Effector CD4-positive, alpha-beta T cell (primary cell): ENCODE measurements at regions not wholly inside any gene's neighbourhood (a gene's known extent, or its start where the extent isn't known, plus 50 kb on each side); places are given as distances from the start of the nearest gene placed in this dataset.

Experiments
- DNase-seq: peaks from one replicate; pipeline ENCODE4 v3.0.0-alpha.2; 2020

DNA sequence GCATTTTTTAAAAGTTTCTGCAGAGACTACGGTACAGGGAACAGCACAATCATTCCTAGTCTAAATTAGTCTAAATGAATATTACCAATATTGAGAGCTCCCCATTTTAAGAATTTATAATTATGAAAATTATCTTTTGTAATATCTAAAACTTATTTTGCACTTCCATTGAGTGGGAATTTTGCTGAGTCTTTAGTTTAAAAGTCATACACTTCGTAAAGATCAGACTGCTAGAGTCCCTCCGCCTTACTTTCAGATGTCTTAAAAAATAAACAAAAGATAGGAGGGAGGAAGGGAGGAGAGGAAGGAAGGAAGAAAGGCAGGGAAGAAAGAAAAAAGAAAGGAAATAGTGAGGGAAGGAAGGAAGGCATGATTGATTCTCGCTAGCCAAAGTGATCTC, 278.2 kb upstream of the PRDM1 start:
- no peak for DNase-seq

DNA sequence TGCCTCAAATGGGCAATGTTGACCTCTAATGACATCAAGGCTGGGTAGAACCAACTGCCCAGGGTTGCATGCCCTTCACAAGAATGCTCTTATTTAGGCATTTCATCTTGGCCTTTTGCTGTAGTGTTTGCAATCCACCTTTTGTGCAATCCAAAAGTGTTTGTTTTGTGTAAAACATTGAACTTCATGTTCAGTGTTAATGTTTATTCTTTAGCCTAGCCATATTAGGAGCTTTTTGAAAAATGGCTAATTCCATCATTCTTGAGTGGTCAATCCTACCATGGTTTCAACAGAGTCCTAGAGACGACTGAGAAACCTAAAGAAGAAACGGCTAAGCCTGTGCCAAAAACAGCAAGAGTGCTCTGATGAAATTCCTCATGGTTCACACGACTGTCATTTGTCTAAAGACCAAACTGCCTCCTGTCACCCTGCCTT, 279.6 kb upstream of the PRDM1 start:
- no peak for DNase-seq

DNA sequence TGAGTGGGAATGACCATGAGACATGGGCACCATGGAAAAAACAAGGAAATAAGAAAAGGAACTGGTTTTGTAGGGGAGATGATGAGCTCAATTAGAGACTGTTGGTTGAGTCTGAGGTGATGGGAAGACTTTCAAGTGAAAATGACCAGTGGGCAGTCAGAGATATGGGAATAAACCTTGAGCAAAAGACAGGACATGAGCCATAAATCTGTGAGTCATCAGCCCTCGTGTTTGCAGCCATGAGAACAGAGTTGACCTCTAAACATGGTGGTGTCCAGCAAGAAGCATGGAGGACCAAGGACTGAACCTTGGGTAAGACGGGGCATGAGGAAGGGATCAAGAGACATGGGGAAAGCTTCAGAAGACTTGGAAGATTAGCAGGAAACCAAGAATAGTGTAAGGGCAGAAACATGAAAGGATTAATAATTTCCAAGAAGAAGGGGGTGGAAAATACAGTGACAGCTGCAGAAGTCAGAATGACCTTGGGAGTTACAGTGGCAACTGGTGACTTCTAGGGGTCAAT, 280.6 kb upstream of the PRDM1 start:
- DNase-seq = no peak

DNA sequence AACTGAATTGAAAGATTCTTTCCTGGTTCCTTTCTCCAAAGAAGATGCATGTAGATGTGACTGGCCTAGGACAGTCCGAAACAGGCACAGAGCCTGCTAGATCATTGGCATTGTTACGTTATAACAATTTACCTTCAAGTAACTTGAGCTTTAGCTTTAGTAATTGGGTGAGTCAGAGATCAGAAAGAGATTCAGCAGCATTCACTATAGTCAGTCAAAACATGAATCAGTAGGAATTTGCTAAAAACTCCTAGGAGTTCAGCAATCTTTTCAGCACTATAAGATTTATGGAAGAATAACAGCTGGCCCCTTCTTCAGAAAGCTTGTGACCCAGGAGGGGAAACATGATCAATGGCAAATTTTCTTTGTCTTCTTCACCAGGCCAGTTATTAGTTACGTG, 281.7 kb upstream of the PRDM1 start:
- no peak for DNase-seq

DNA sequence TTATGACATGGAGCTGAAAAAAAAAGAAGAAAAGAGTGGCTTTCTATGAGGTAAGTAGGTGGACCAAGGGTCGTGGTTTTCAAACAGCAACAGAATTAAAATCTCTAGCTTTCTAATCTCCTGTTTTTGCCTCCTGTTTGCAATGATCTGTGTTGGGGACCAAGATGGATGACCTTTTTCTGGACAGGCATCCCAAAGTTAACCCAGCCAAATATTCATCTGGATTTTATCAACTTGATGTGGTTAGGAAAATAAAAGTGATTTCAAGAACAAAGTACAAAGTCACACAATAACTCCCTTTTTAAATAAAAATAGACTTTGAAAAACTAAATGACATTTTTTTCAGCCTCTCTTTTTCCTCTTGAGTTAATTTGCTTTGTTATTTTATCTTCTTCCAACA, 282.1 kb upstream of the PRDM1 start:
- no peak for DNase-seq

DNA sequence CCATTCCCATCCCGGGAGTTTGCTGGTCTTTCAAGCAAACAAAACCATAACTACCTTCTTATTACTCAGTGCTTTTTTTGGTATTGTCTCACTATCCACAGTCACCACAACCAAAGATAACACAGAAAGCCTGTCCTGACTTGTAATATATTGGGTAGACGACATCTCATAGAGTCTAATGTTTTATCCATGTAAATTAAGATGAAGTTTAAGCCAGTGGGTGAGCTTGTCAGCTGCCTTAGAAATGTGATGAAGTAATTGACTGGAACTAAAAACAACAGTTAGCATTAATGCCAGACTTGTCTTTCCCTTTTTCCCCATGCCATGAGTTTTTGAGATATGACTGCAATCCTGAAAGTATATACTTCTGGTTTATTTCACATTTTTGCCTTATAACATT, 282.7 kb upstream of the PRDM1 start:
- no peak for DNase-seq

DNA sequence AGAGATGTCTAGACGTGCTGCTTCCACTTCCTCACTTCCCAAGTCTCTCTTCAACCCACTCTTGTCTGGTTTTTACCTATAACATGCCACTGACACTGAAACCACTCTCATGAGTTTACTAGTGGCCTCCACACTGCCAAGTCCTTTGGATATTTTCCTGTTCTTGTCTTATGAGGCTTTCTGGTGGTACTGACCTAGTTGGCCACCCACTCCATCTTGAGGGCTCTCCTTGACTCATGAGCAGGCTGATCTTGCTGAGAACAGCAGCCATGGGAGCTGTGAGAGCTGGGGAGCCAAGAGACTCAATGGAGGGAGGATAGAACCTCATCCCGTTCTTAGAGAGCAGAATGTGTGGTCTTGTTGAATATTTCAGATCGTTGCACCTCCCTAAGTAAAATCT, 283.4 kb upstream of the PRDM1 start:
- no peak for DNase-seq

DNA sequence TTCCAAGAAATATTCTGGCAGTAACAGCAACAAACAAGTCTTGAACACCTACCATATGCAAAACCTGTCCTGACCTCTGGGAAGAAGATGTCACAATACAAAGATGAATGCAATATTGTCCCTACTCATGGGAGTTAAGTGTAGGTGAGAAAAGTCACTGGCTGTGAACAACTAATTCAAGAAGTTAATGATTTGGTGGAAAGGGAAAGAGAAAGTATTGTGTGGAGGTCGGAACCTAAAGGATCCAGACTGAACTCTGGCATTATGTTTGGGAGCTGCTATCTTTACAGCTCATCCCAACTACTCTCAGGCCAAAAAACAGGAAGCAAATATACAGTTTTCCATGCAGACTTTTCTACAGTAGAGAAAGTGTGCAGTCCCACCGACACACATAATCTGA, 285.3 kb upstream of the PRDM1 start:
- DNase-seq = no peak

DNA sequence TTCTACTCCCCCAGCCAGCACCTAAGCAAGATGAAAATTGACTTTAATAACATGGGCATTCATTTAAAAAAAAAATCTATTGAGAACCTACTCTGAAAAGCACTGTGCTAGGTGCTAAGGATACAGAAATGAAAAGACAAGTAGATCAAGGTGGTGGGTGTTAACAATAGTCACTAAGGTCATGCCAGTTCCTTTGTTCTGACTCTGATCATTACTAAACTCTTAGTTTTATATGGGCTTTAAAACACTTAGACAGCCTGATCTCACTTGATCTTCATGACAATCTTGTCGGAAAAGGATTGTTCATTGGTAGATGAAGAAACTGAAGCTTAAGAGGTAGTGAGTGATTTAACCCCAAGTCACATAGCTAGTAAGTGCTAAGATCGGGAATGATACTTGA, 285.7 kb upstream of the PRDM1 start:
- DNase-seq = no peak

DNA sequence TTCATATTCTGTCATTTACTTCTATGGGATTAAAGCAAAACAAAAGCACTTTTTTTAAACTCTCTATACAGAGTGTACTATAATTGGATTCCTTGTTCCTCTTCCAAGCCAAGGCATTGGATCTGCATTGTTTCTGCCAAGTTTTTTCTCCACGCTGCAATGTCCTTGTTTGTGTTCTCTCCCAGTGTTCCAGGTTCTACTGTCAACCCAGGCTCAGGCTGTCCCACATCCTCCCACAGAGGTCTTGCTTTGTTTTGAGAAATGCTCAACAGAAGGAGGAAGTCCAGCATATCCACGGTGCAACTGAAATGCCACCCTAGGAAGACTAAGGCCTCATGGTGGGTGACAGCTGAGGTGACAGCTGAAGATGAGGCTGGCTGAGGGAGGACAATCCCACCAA, 287.1 kb upstream of the PRDM1 start:
- no peak for DNase-seq

DNA sequence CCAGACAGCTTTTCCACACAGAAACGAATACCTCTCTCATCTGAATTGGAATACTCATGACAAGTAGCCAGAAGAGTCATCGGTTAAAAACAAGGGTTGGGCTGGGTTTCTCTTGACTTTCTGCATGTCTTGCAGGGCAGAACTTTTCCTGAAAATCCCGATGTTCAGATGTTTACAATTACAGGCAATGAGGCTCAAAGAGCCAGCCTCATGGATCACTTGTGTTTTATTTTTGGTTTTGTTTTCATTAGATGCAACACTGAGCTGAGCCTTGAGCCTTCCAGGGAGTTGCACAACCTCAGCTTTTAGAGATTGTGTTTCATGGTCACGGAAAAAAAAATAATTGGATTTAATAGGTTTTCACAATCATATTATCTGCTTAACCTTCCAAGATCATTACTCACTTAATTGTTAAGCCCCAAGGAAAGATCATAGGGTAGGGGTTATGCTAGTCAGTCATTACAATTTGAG, 288.1 kb upstream of the PRDM1 start:
- no peak for DNase-seq

DNA sequence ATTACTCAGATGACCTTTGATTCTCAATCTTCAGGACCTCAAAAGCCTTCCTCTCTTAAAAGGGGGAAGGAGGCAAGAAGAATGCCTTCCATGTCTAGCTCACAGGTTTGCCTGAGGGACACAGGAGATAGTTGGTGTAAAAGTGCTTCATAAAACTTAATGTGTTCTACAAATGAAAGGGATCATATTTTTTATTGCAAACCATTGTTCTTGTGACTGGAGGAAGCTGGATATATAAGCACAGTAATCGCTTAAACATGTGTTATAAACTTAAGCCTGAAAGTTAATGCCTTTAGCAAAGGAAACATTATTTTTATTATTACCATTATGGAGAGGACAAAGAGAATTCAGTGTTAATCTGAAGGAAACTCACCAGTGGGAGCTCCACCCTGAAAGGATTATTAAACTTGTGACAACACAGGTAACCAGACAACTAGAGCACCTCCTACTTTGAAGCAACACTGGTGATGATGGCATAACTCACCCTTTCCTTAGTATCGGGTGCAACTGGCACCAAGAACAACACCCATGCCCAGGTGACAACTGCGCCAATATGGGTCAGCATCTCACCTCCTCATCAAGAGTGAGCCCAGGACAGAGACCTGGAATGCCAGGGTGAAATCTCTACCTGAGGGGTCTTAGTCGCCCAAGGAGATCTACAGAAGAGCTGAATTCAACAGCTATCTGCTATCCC, 288.7 kb upstream of the PRDM1 start:
- no peak for DNase-seq

DNA sequence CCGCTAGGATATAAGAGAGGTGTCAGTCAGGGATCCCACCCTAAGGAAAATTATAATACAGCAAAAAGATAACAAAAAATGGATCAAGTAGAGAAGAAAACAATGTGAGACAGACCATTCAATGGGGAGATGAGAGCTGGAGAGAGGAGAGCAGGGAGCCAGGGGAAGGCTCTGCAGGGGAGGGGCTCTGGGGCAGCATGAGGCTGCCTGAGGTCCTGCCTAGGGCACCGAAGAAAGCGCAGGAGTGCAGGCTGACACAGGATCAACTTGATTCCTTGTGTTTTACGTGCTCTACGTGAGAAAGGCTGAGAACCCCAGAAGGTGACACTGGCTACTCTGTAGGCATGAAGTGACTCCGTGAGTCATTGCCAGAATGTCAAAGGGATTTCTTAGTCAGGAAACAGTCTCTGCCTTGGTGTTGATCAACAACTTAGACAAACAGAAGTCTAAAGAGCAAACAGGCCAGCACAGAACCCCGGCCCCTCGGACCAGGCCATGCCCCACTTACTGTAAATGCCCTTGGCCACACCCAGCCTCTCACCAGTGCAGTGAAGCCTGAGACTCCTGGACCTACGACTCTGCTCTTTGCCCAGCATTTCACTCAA, 290.1 kb upstream of the PRDM1 start:
- no peak for DNase-seq

DNA sequence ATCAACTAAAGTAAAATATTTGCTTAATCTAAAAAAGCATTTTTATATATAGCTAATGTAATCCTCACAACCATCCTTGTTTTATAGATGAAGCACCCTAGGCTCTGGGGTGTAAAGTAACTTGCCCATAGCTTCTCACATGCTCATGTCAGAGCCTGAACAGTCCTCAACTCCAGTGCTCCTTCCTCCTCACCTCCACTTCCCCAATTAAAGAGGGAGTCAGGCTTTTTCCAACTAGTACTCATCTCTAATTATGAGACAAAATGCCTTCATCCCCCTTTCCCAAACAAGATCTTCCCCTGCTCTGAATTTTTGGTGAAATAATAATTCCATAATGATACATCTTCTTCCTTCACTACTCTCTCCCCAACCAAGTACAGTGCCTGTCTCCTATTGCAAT, 290.8 kb upstream of the PRDM1 start:
- no peak for DNase-seq

DNA sequence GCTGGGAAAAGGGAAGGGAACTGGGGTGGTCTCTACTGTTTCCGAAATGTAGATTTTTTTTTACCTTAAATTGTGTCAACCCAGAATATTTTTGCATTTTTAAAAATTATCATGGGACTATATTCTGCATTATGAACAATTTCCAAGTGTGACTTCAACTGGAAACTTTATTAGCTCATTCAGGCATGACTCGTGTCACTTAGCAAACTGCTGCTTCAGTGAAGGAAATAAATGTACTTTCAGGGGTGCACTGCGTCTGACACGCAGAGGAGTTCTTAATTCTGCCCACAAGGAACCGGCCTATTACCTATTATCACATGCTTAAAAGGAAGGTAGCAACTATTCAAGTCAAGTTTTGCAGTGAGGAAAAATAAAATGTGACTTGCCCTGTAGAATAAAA, 291.3 kb upstream of the PRDM1 start:
- DNase-seq = no peak

DNA sequence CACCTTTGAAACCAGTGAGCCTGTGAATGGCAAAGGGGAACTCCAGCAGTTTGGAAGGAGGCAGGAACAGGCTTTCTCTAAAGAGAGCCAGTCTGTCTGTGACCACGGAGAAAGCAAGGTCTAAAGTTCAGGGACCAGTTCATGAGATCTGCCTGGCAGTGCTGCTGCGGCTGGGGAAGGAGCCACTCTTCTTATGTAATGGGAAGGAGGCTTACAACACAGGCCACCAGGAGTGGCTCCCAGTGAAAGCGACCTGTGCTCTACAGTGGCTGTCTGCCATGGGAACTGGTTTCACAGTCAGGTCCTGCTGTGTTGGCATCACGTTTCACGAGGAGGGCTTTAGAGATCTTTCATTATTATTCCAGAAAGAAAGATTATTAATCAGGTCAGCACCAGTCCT, 291.9 kb upstream of the PRDM1 start:
- DNase-seq = no peak

DNA sequence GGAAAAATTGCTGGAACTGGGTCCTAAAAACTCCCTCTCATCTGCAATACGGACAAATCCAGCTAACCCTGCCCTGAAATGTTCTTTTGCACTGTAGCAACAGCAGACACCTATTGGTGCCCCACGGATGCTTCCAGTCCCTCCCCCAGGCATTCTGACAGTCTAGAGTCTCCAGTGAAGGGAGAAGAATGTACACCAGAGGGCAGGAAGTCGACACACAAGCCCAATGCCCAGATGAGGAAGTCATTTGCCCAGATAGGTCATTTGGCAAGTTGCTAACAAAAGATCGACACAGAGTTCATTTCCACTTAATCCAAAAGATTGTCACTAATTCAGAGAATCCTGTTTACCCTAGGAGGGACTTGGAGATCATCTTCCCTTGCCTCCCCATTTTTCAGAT, 293.0 kb upstream of the PRDM1 start:
- no peak for DNase-seq

DNA sequence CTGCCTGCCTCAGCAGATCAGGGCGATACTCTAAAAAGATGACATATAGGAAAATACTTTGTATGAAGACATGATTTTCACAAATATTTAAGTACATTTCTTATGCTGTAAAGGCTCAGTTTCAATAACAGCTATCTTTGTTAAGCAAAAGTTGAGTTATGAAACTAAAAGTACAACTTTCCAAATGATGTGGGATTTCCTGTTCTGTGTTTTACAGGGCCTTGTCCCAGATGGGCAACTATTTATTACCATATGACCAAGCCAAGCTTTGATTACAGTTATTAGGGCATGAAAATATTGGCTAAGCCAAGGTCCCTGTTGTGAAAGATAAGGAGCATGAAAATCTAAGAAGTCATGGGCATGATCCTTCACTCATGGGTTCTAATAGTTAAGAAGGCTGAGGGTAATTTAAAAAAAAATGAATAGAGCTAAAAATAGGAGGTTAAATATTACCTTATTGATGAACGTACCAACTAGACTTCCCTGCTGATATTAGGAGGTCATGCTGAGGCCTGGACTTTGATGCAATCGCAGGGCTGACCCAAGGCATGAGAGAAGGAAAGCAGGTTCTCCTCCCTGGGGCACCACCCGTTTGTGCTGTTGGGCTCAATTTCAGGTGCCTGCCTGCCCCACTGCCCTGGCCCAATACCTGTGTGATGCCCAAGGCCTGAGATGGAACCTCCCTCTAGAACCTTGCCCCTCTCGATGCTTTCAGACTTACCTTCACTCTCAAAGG, 294.4 kb upstream of the PRDM1 start:
- no peak for DNase-seq

DNA sequence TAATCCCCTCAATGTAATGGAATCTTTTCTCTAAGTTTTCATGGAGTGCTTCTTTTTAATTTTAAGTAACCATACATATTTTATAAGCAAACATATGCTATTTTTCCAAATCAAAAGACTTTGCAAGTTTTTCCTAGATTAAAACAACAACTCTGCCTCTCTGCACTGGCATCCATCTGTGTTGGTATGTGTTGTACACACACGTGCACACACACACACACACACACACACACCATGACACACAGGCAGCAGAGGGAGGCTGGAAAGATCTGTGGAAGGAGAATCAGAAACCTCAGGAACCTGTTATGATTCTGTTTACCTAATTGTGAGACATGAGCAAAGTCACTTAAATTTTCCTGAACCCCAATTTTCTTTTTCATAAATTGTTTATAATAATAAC, 295.0 kb upstream of the PRDM1 start:
- DNase-seq = no peak

DNA sequence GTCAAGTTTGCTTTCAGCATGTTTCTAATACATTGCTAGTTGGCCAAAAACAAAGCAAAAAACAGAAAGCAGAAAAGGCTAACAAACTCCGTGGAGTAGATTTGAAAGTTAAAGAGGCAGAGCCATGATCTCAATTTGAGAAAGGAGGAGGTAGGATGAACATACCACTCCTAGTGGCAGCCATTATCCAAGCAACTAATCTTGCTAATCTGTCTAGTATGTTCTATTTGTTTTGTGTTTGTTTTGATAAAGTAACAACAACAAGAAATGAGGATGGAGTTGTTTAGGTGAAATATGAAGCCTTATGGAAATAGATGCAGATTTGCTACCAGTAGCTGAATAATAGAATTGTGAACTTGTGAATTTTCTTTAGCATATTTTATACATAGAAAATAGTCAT, 295.5 kb upstream of the PRDM1 start:
- no peak for DNase-seq

DNA sequence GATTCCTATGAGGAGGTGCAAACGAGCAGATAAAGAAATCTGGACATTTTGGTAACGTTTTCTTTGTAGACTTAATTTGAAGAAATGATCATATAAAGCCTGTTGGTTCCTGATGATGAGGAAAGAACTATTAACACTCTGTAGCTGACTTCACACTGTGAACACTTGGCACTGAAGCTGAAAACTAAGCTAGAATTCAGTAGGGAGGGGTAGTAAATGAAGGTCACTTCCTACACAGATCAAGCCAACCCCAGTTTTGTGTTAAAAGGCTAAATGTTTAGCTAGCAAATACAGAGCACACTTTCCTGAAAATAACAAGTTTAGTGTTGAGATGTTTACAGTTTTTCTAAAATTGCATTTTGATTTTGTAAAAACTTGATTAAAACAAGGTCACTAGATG, 296.2 kb upstream of the PRDM1 start:
- no peak for DNase-seq

DNA sequence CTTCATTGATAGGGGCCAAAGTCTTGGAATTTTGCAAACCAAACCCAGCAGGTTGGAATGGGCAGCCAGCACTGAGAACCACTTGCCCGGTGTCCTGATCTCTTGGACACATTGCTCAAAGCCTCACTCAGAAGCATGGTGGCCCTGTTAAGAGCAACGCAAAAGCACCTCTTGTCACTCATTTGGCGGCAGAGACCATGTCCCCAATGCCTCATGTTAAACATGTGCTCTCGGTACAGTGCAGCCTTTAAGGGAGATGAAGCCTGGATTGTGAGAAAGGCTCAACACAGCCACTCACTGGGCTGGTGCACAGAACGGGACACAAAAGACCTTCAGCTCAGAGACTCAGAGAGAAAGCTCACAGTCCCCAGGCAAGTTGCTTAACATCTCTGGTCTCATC, 298.4 kb upstream of the PRDM1 start:
- DNase-seq = no peak

DNA sequence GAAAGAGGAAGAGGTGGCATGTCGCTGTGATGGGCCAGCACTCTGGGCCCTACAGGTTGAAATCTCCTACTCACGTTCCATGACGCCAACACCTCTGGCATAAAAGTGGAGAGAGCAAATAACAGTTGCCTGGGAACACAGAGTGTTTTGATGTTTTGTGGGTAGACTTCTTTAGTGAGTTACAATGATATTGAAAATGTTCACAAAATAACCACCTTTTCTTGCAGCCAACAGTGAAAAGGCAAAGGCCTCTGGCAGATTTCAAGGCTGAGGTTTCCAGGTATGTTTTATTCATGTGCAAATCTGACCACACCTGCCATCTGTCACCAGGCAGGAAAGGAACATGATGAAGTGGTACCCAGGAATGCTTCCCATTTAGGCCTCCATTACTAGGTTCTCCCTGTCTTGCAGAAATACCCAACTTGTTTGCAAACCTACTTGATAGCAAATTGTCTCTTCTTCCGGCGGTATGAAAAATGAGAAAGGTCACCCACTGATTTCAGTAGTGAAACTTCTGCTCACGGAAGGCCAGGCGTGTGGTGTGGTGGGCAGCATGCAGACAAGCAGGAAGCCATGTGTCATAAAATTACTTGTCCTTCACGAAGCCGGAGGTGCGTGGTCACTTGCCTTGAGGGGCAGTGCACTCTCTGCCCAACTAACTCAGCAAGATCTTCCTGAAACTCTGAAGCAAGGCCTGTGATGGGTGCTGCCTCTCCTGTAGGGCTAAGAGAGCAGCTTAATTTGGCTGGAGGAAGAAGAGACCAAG, 299.1 kb upstream of the PRDM1 start:
- no peak for DNase-seq
